Colon (tissue), 2 donors: ENCODE measurements at regions not wholly inside any gene's neighbourhood (a gene's known extent, or its start where the extent isn't known, plus 50 kb on each side); places are given as distances from the start of the nearest gene placed in this dataset.

Experiments
- FAIRE-seq: peaks from 2 replicates; lab custom pipeline; 2012; peaks lifted over from hg19 to GRCh38; lab: Jason Lieb, UNC
- donor health status: control.
- donor health status: control.

DNA sequence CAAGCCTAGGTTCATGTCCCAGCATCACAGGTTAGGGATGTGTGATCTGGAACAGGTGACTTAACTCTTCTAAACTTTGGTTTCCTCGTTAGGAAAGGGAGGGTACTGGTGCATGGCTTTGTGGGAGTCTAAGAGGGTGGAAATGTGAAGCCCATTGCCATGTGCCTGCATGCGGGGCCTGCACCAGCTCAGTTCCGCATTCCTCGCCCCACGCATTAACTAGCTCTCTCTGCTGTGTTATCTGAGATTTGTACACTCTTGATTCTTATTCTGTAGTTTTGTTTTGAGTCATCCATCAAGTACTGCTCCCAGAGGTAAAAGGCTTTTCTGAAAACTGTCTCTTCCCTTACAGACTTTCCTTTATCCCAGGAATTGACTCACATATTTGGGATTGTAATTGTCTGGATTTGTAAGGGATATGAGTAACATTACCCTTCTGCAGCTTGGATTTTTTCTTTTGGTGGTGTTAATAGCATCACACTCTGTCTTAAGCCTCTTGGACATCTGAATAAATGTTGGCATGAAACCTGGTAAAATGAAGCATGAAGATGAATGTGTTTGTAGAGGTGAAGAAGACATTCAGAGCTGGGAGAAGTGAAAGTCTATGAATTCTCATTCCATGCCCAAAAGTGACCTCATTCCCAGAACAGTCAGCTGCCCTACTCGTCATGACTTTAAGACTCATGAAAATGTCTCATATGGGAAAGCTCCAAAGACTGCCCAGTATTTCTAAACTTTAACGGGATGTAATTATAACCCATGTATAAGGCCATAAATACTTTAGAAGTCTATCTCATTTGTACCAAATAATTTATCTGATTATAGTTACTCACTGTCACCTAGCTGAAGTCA lies 357.3 kb downstream of the FOXA2 start:
- FAIRE-seq: no peak

DNA sequence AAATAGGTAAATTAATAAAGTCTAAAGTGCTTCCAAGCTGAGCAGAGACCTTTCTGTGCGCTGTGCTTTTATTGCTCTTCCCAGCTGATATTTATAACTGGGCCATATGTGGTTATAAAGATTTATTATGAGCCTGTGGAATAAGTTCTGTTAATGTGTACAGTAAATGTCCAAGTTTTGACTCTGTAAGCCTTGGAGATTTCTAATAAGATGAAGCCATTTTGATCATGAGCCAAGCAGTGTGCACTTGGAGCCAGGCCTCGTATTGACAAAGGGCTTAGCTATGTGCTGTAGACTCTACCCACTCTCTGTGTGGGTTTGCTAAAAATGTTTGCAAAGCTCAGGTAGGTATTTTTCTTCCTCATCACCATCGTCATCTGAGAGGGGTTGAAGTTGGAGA lies 361.1 kb downstream of the FOXA2 start:
- FAIRE-seq: no peak

DNA sequence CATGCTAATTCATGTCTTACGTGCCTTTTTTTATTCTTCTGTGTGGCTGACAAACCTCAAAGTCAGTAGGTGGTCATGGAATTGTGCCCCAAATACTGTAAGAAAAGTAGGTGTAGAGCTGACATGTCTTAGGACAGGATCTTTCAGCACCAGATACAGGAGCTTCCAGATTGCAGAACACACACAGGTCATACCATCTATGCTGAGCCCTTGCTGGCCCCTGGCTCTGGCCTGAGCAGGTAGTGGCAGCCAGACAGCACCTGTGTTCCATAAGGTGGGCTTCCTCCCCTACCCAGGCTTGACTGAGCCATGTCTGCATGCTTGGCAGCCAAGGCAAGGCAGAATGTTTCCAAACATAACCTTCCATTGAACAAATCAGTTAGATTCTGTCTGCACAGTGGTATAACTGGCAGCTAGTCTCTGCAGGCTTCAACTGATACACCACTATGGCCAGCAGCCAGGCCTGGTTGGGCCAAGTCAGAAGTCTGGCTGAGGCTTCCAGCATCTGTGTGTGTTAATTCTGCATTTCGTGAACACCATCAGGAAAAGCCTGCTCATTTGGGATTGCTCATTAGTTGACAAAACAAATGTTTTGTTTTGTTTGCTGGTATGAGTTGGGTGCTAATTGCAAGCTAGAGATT lies 366.5 kb downstream of the FOXA2 start:
- no peak for FAIRE-seq

DNA sequence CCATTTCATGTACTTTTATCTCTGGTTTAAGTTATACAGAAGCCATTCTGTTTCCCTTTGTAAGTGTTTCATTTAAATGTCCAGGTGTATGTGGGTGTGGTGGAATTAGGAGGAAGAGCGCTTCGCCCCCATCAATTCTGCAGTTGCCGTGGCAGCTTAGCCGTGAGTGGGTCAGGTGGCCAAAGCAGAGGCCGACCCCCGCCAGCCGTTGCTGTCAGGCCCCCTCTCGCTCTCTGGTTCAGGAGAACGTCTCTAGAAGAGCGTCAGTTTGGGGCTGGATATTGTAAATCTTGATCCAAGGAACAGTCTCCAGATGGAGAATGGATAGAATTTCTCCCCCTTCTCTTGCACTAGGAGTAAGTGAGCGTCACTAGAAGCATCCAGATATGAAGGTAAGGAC lies 367.4 kb downstream of the FOXA2 start:
- FAIRE-seq: no peak

DNA sequence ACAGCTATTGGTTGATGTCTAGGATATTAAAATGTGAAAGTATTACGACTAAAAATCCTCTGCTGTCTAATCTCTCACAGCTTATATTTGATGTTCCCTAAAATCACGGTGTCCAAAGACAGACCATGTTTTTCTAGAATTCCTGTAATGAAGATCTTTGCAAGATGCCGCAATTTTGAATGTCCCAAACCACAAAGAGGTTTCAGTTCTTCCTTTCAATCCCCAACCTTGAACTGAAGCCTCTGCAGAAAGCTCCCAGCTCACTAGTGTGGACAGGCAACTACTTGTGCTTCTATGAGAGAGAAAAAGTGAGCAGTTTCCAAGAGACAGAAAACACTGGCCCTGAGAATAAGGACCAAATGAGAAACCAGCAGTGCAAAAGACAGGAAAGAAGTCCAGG lies 370.1 kb downstream of the FOXA2 start:
- FAIRE-seq: no peak

DNA sequence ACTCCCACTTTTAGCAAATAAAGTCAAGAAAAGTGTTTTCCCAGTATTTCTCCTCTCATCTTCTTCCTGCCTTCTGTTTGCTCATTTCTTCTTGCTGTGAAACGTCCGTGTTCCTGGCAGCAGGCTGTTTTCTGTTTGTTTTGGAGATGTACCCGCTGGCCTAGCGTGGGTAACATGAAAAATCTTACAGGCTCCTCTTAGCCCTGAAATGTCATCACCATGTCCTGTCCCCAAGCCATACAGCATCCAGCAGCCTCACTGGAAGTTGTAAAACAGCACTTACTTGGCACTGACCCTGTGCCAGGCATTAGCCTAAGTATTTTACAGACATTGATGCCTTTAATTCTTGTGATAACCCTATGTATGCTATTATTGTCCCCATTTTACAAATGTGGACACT lies 371.1 kb downstream of the FOXA2 start:
- FAIRE-seq: no peak

DNA sequence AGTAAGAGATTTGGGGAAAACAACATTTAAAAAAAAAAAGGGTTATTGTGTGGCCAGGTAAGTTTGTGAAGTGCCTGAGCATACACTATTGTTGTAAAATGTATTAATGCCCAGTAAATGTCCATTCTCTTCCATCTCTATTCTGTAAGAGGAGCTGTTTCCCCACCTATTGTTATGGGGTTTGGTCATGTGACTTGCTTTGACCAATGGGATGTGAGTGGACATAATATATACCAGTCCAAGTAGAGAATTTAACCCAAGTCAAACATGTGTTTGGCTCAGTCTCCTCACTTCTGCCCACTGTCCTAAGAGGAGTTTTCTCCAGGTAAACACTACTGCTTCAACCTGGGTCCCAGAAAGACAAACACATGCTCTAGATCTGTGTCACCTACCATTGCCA lies 377.1 kb downstream of the FOXA2 start:
- FAIRE-seq: no peak

DNA sequence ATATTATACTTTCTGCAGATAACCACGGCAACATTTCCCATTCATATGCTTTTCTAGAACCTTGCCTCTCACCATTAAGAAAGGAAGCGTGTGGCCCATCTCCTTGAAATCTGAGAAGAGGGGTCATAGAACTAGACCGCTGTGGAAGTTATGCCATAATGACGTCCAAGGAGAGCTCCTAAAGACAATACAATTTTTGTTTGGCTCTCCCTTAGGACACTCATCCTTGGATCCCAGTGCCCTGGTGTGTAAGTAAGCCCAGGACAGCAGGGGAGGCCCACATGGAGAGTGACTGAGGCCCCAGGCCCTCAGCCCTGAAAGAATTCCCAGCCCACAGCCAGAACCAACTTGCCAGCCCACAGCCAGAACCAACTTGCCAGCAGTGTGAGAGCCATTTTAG lies 379.6 kb downstream of the FOXA2 start:
- FAIRE-seq: no peak

DNA sequence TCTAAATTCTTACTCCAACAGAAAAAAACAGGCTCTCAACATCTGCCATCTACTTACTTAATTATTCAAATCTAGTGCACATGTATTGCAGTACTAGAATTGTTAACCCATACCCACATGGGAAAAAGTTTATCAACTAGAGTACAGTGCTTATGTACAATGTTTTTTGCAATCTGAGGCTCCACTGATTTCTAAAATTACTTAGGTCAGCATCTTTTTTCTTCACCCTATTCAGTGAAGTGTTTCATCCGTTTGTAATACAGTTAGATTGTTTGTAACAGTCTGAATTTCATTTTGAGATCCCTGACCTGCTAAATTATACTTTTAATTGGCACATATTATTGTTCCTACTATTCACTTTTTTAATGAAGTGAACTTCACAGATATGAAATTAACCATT lies 402.2 kb downstream of the FOXA2 start:
- no peak for FAIRE-seq

DNA sequence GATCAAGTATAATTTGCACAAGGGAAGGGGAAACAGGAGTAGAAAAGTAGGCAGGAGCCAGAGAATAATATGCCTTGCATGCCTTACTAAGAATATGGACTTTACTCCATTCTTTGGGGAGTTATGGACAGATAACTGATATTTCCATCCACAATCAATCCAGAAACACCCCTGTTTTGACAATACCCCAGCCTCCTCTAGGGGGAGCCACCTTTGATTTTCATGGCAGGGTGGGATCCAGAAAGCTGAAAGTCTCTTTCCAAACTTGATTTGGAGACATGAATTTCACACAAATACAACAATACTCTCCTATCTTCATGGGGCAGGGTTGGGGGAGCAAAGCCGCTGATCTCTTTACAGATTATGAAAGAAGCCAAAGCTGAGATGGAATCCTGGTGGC lies 404.1 kb downstream of the FOXA2 start:
- no peak for FAIRE-seq

DNA sequence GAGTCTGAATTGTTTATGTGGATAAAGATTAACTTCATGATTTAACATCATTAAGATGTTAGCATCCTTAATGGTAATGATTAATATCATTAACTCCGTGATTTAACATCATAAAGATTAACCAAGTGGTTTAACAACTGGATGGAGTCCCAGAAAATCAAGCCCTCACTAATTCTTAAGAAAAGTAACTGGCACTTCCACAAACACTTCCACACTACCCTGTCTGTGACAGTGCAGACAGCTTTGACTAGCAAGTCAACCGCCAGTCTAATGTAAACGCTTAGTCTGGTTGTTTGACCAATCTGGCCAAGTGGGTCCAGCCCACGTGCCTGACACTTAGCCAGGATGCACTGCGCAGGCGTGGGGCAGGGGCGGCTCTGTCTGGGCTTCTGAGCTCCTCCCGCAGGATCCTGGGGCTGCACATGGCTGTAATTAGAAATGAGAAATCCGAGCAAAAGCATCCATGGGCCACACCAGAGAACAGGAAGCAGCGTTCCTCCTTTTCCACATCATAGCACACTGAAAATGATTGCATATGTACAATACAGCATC lies 424.2 kb downstream of the FOXA2 start:
- FAIRE-seq: no peak

DNA sequence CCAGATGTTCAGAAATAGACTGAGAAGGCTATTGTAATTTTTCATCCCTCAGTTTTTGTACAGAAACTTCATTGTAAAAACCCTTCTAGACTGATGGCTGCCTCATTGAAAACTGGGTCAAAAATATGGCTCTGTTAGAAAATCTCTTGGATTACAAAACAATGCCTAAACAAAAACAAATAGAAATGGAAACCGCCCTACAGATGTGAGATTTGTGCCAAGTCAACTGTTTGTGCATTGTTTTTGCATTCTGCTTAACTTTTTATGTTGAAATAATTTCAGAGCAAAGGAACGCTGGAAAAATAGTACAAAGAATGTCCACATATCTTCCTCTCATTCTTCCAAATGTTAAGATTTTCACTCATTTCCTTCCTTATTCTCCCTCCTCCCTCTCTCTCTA lies 425.1 kb downstream of the FOXA2 start:
- no peak for FAIRE-seq

DNA sequence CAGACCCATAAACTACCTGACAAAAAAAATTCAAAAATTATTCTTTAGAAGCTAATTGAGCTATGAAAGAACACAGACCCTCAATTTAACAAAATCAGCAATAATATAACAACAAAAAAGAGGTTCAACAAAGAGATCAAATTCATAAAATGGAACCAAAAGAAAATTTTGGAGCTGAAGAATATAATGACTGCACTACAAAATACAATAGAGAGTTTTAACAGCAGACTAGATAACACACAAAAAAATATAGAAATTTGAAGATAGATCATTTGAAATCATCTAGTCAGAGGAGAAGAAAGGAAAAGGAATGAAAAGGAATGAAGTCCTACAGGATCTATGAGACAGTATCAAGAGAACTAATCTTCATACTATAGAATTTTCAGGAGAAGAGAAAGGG lies 422.1 kb downstream of the PAX1 start:
- FAIRE-seq: no peak

DNA sequence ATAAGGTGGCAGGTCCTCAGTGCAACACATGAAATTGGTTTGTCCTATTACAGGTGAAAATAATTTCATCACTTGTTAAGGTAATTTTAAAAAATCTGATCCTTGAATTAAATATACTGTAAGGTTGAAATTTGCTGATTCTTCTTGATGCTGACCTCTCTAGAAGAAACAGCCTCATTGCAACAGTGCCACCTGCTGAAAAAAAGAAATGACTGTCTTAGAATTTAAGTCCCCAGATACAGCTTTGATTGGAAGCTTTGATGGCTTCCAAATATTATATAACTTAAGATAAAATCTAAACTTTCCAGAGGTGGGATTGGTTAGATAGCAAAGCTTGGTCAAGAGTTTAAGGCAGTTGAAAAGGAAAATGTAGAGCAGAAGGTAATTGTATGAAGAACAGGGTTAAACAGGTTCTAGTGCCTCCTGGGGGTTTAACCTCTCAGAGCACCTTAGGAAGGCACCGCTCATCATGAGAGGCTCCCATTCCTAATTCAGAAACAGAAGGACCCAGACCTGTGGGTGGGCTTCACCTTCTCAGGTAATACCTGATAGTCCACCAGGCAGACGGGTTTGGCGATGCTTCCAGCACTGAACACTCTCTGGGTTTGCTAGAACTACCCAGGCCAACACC lies 401.0 kb downstream of the PAX1 start:
- no peak for FAIRE-seq

DNA sequence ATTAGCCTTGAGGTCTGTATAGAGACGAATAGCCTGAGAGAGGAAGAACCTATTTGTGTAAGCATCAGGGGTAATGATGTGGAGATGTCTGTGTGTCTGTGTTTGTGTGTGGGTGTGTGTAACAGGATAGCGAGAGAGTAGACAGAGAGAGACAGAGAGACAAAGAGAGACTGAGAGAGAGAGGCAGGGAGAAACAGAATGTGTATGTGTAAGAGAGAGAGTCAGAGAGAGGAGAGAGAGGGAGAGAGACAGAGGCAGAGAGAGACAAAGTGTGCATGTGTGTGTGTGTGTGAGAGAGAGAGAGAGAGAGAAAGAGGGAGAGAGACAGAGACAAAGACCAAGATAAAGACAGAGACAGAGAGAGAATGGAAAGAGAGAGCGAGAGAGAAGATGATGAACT lies 396.1 kb downstream of the PAX1 start:
- FAIRE-seq: no peak

DNA sequence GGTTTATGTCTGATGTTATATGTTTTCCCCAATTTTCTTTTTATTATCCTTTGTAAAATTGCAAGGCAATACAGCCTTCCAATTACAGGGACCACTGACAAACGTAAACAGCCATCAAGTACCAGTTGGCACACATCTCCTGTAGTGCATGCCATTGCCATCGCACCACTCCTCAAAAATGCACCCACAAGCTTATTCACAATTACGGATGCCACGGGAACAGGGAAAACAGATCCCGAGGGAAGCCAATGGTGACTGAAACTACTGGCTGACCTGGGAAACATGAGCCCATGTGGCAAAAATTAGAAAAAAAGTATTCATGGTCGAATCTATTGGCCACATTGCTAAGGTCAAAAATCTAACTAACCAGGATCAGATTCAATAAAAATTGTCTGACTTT lies 395.2 kb downstream of the PAX1 start:
- no peak for FAIRE-seq

DNA sequence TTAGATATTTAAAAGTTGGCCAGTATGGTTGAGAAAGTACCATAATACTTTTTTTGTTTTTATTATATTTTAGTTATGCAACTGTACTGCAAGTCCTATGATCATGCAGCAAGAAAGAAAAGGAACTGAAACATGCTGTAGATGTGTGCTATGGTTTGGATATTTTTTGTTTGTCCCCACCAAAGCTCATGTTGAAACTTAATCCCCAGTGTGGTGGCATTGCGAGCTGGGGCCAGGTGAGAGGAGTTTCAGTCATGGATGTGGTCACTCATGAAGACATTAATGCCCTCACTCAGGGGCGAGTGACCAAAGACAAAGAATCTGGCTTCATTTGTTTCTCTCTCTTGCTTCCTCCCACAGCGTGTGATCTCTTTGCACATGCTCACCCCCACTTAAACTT lies 393.9 kb downstream of the PAX1 start:
- FAIRE-seq: no peak

DNA sequence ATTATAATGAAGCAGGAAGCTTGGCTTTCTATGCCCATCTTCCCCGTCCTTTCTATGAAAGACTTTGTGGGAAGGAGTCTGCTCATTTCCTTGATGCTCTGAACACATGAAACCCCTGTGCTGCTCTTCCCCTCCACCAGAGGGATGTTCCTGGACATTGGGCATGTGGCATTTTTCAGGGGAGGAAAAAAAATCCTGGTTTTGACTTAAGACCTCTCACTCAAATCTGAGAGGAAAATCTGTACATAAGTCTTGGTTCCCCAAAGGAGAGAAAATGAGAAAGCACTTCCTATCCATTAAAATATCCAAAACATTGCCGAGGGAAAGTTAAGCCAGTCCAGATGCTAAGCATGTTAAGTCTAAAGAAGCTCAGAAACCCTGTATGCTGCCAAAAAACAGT lies 393.0 kb downstream of the PAX1 start:
- FAIRE-seq: no peak

DNA sequence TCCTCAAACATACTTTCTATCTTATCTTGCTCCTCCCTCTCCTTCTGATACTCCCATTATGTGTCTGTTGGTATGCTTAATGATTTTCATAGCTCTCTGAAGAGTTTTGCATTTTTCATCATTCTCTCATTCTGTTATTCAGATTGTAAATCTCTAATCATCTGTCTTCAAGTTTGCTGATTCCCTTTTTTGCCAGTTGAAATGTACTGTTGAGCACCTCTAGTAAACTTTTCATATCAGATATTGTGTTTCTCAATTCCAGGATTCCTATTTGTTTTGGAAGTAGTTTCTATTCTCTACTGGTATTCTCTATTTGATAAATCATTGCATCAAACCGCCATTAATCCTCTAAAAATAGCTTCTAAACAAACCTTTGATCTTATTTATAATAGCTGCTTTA lies 387.7 kb downstream of the PAX1 start:
- FAIRE-seq: no peak

DNA sequence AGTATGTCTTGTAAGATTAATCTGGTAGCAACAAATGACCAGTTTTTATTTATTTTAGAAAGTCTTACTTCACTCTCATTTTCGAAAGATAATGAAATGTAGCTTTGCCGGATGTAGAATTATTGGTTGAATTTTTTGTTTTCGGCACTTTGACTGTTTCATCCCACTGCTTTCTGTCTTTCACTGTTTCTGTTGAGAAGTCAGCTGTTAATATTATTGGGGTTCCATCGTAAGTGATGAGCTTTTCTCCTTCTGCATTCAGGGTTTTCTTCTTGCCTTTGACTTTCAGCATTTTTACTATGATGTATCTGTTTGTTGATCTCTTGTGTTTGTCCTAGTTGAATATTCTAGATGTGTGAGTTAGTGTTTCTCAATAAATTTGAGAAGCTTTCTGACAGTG lies 383.4 kb downstream of the PAX1 start:
- FAIRE-seq: no peak

DNA sequence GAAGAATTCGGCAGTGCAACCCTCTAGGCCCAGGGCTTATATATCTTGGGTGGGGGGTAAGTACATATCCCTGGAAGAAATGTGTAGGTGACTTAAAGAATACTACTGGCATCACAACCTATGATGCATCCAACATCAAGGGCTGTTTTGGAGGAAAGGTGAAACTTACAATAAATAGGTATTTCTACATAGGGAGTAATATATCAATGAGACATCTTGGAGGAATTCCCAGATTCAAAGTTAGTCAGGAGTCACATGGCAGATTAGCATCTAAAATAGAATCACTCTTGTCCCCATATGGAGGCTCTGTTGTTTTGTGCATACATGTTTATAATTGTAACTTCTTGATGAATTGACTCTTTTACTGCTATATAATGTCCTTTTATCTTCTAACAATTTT lies 375.5 kb downstream of the PAX1 start:
- no peak for FAIRE-seq

DNA sequence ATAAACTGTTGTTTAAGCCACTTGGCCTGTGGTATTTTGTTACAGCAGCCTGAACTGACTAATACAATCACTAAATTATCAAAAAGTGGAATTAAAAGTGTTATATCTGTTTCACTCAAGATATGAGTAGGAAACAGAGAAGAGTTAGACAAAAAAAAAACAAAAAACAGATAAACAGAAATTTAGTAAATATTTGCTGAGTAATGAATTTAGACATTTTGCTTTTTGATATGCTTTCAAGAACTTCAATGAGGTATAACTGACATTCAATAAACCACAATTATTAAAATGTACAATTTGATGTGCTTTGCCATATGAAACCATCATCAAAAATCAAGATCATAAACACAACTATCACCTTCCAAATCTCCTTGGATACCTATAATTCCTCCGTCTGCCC lies 369.2 kb downstream of the PAX1 start:
- no peak for FAIRE-seq

DNA sequence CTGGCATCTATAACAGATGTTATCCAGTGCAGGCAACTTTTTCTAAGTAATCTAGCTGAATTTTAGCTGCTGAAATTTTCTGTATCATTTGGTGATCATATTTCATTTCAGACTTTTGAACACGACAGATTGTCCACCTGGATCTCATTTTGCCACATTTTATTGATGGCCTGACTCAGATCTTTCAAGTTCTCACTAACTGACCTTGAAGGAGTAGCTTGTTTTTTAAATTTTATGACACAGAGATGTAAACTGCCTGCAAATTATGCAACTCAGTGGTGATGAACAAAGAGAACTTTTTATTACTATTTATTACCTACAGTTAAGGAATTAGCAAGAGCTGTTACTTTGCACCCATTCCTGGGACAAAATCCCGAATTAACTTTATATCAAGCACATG lies 366.4 kb downstream of the PAX1 start:
- FAIRE-seq: no peak
